Central memory CD8-positive, alpha-beta T cell (primary cell): ENCODE measurements at regions not wholly inside any gene's neighbourhood (a gene's known extent, or its start where the extent isn't known, plus 50 kb on each side); places are given as distances from the start of the nearest gene placed in this dataset.
"Not testable (repeated sequence)": the region's sequence is repeated elsewhere in the genome, so short reads cannot be mapped to it uniquely, and the experiment has no call there.

ENCODE experiments used
- ATAC-seq: fragments of 150-1000 bp; cut with Tn5 transposase; replicated peaks from 2 replicates; pipeline ENCODE4 v1.10.0; 2022; ENCODE audit warnings: mild to moderate bottlenecking, moderate FRiP score, moderate number of reproducible peaks; ENCODE audit not compliant: poor library complexity, severe bottlenecking; ENCODE audit errors: extremely low read depth
- DNase-seq, 2 donors: peaks; one replicate each; pipeline ENCODE4 v3.0.0; 2021; ENCODE audit warnings: low spot score in 2 of 2
- H3K27ac Mint-ChIP-seq: one replicate; pipeline ENCODE4 v1.8.0; 2022; ENCODE audit warnings: low read depth, mild to moderate bottlenecking, moderate library complexity, mixed read lengths
- H3K27me3 Mint-ChIP-seq: one replicate; pipeline ENCODE4 v1.8.0; 2022; ENCODE audit warnings: mixed read lengths
- H3K36me3 Mint-ChIP-seq: one replicate; pipeline ENCODE4 v1.8.0; 2022; ENCODE audit warnings: mild to moderate bottlenecking, moderate library complexity, mixed read lengths; ENCODE audit not compliant: insufficient read depth
- H3K4me1 Mint-ChIP-seq: one replicate; pipeline ENCODE4 v1.8.0; 2022; ENCODE audit warnings: mixed read lengths
- H3K4me3 Mint-ChIP-seq: one replicate; pipeline ENCODE4 v1.8.0; 2022; ENCODE audit warnings: mild to moderate bottlenecking, moderate library complexity, mixed read lengths
- H3K9me3 Mint-ChIP-seq: one replicate; pipeline ENCODE4 v1.8.0; 2022; ENCODE audit warnings: mixed read lengths

GRCh38 chr6:86045038-86045437, 402.4 kb upstream of the SYNCRIP start:
- Mint-ChIP-seq H3K9me3 (peaks cover 25% of the 10 kb centered on the region), H3K4me3 (no peak overlapping the region), H3K4me1 (no peaks in the 10 kb centered on the region), H3K27me3 (no peaks in the 10 kb centered on the region), H3K36me3 (peaks cover 1% of the 10 kb centered on the region), H3K27ac (no peak overlapping the region)
- no peak for ATAC-seq
- DNase-seq, result no peak

GRCh38 chr6:86042214-86042613, 399.5 kb upstream of the SYNCRIP start:
- ATAC-seq (no peak), DNase-seq (no peak)
- Mint-ChIP-seq H3K4me1 (no peaks in the 10 kb centered on the region), H3K27me3 (no peaks in the 10 kb centered on the region), H3K9me3 (peaks cover 28% of the 10 kb centered on the region), H3K4me3 (no peak overlapping the region), H3K36me3 (peaks cover 1% of the 10 kb centered on the region), H3K27ac (no peak overlapping the region)

- H3K9me3 Mint-ChIP-seq, result no peaks in the 10 kb centered on the region
- no peaks in the 10 kb centered on the region for H3K36me3 Mint-ChIP-seq
- DNase-seq, result no peak
- no peaks in the 10 kb centered on the region for H3K4me1 Mint-ChIP-seq
- H3K4me3 Mint-ChIP-seq, result no peak overlapping the region
- H3K27me3 Mint-ChIP-seq, result no peaks in the 10 kb centered on the region
- H3K27ac Mint-ChIP-seq, result no peak overlapping the region
- ATAC-seq, result no peak
Observed at GRCh38 chr6:86031713-86032112, 389.0 kb upstream of the SYNCRIP start.

- DNase-seq, result no peak
- Mint-ChIP-seq H3K4me1 (no peaks in the 10 kb centered on the region), H3K4me3 (no peak overlapping the region), H3K27me3 (no peaks in the 10 kb centered on the region), H3K9me3 (no peaks in the 10 kb centered on the region), H3K27ac (no peak overlapping the region), H3K36me3 (no peaks in the 10 kb centered on the region)
- no peak for ATAC-seq
Observed at GRCh38 chr6:86030875-86031274, 388.2 kb upstream of the SYNCRIP start.

- Mint-ChIP-seq H3K9me3 (no peaks in the 10 kb centered on the region), H3K36me3 (no peaks in the 10 kb centered on the region), H3K27me3 (no peaks in the 10 kb centered on the region), H3K4me3 (no peak overlapping the region), H3K27ac (no peak overlapping the region), H3K4me1 (no peaks in the 10 kb centered on the region)
- ATAC-seq (no peak), DNase-seq (no peak)
Observed at GRCh38 chr6:86028776-86029175, 386.1 kb upstream of the SYNCRIP start.

GRCh38 chr6:86026890-86027289, 384.2 kb upstream of the SYNCRIP start:
- not testable (repeated sequence) for ATAC-seq, H3K36me3 Mint-ChIP-seq, H3K9me3 Mint-ChIP-seq, H3K27ac Mint-ChIP-seq, H3K4me3 Mint-ChIP-seq, DNase-seq, H3K4me1 Mint-ChIP-seq, H3K27me3 Mint-ChIP-seq

- Mint-ChIP-seq H3K4me3 (no peak overlapping the region), H3K27me3 (no peaks in the 10 kb centered on the region), H3K36me3 (peaks cover 2% of the 10 kb centered on the region), H3K4me1 (no peaks in the 10 kb centered on the region), H3K9me3 (no peaks in the 10 kb centered on the region), H3K27ac (no peak overlapping the region)
- DNase-seq (no peak), ATAC-seq (no peak)
Observed at GRCh38 chr6:86017236-86017635, 374.6 kb upstream of the SYNCRIP start.

GRCh38 chr6:86016567-86016966, 373.9 kb upstream of the SYNCRIP start:
- Mint-ChIP-seq H3K9me3 (no peaks in the 10 kb centered on the region), H3K4me1 (no peaks in the 10 kb centered on the region), H3K36me3 (peaks cover 2% of the 10 kb centered on the region), H3K27me3 (no peaks in the 10 kb centered on the region), H3K27ac (no peak overlapping the region), H3K4me3 (no peak overlapping the region)
- DNase-seq (no peak), ATAC-seq (no peak)

- Mint-ChIP-seq H3K36me3 (peaks cover 2% of the 10 kb centered on the region), H3K27me3 (no peaks in the 10 kb centered on the region), H3K27ac (no peak overlapping the region), H3K4me3 (no peak overlapping the region), H3K4me1 (no peaks in the 10 kb centered on the region), H3K9me3 (no peaks in the 10 kb centered on the region)
- ATAC-seq, result no peak
- DNase-seq, result no peak
Observed at GRCh38 chr6:86016077-86016476, 373.4 kb upstream of the SYNCRIP start.

GRCh38 chr6:86012991-86013390, 370.3 kb upstream of the SYNCRIP start:
- H3K27me3 Mint-ChIP-seq, H3K27ac Mint-ChIP-seq, H3K9me3 Mint-ChIP-seq, H3K36me3 Mint-ChIP-seq, H3K4me3 Mint-ChIP-seq, H3K4me1 Mint-ChIP-seq, ATAC-seq, DNase-seq: not testable (repeated sequence)

- ATAC-seq (no peak), DNase-seq (no peak)
- no peaks in the 10 kb centered on the region for H3K27me3 Mint-ChIP-seq
- H3K4me1 Mint-ChIP-seq, result no peaks in the 10 kb centered on the region
- H3K36me3 Mint-ChIP-seq, result no peaks in the 10 kb centered on the region
- H3K27ac Mint-ChIP-seq, result no peak overlapping the region
- no peak overlapping the region for H3K4me3 Mint-ChIP-seq
- peaks cover 4% of the 10 kb centered on the region for H3K9me3 Mint-ChIP-seq
Observed at GRCh38 chr6:86010915-86011786, 368.5 kb upstream of the SYNCRIP start.

GRCh38 chr6:85997206-85997605, 354.5 kb upstream of the SYNCRIP start:
- no peak for ATAC-seq
- Mint-ChIP-seq H3K4me1 (no peaks in the 10 kb centered on the region), H3K27ac (no peak overlapping the region), H3K9me3 (peaks cover 15% of the 10 kb centered on the region), H3K36me3 (no peaks in the 10 kb centered on the region), H3K4me3 (no peak overlapping the region), H3K27me3 (no peaks in the 10 kb centered on the region)
- no peak for DNase-seq

- no peaks in the 10 kb centered on the region for H3K36me3 Mint-ChIP-seq
- ATAC-seq (no peak), DNase-seq (no peak)
- H3K4me1 Mint-ChIP-seq, result no peaks in the 10 kb centered on the region
- no peaks in the 10 kb centered on the region for H3K27me3 Mint-ChIP-seq
- H3K4me3 Mint-ChIP-seq, result no peak overlapping the region
- H3K9me3 Mint-ChIP-seq, result peaks cover 15% of the 10 kb centered on the region
- H3K27ac Mint-ChIP-seq, result no peak overlapping the region
Observed at GRCh38 chr6:85996034-85996375, 353.3 kb upstream of the SYNCRIP start.
